ENCODE measurements at regions not wholly inside any gene's neighbourhood (a gene's known extent, or its start where the extent isn't known, plus 50 kb on each side); places are given as distances from the start of the nearest gene placed in this dataset.

DNA sequence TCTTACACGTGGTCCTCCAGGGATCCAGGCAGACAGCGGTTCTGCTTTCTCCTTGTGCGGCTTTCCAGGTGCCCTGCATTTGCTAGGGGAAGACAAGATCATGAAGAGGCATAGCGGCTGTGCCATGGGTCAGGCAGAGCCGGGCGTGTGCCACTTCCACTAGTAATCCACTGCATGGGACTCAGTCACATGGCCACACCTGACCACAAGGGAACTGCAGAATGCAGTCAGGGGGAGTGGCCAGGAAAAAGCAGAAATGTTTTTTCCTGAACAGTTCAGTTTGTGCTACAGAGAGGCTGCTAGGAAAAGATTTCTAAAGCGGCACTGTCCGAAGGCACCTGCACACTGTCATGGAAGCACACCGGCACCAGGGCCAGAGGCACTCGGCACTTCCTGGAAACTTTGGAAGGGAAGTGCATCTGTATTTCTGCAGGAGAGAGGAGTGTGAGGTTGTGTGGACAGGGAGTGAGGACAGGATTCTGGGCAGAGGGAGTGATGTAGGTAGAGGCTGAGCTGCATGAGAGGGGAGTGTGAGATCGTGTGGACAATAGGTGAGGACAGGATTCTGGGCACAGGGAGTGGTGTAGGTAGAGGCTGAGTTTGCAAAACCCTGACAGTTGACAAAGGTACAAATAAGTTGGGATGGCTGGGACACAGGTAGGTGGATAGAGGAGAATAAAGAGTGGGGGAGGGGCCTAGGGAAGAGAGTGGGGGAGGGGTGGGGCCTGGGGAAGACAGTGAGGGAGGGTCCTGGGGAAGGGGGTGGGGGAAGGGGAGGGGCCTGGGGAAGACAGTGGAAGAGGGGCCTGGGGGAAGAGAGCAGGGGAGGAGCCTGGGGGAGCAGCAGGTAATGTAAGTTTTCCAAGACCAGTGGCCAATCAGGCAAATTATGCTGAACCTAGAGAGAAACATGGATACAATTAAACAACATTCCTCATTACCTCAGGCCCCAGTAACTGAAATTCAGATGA lies 1436.3 kb downstream of the TBC1D22A start:
- no peak overlapping the region for H3K27ac ChIP-seq
- TF ChIP-seq, protein P1, sequence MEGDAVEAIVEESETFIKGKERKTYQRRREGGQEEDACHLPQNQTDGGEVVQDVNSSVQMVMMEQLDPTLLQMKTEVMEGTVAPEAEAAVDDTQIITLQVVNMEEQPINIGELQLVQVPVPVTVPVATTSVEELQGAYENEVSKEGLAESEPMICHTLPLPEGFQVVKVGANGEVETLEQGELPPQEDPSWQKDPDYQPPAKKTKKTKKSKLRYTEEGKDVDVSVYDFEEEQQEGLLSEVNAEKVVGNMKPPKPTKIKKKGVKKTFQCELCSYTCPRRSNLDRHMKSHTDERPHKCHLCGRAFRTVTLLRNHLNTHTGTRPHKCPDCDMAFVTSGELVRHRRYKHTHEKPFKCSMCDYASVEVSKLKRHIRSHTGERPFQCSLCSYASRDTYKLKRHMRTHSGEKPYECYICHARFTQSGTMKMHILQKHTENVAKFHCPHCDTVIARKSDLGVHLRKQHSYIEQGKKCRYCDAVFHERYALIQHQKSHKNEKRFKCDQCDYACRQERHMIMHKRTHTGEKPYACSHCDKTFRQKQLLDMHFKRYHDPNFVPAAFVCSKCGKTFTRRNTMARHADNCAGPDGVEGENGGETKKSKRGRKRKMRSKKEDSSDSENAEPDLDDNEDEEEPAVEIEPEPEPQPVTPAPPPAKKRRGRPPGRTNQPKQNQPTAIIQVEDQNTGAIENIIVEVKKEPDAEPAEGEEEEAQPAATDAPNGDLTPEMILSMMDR (IDR thresholded peaks at IDR 0.05) = no peak
- no peaks in the 10 kb centered on the region for H3K9me3 ChIP-seq
- DNase-seq (ENCODE audit: low spot score) = peak; percentile 23
- no peaks in the 10 kb centered on the region for H3K4me1 ChIP-seq
- H3K4me3 ChIP-seq = no peak overlapping the region
- no peaks in the 10 kb centered on the region for H3K27me3 ChIP-seq
- no peaks in the 10 kb centered on the region for H3K36me3 ChIP-seq

DNA sequence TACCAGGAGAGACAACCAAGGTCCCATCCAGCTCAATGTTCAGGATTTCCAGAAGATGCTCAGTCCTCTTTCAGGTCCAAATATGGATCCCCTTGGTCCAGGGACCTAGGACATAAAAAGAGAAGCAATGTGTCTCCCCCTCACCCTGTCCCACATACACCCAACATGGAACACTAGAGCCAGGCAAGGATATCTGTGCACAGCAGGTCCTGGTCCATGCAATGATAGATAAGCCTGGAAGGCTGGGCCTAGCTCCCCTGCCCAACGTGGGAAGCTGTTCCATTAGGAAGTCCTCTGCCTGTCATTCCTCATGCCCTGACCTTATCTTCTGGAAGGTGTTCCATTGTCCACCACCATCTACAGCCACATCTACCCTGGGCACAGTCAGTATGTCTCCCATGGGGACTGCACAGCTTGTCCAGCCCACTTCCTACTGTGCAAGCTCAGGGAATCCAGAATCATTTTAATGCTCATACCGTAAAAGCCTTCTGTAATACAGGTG lies 1434.8 kb downstream of the TBC1D22A start:
- Histone ChIP-seq H3K27ac (no peak overlapping the region), H3K4me1 (no peaks in the 10 kb centered on the region), H3K27me3 (no peaks in the 10 kb centered on the region), H3K4me3 (no peak overlapping the region), H3K9me3 (peaks cover 0 to 6% of the 10 kb centered on the region in 2 donors), H3K36me3 (no peaks in the 10 kb centered on the region)
- TF ChIP-seq, protein P1 (IDR thresholded peaks at IDR 0.05) = no peak
- peak; percentile 18 for DNase-seq (ENCODE audit: low spot score)

DNA sequence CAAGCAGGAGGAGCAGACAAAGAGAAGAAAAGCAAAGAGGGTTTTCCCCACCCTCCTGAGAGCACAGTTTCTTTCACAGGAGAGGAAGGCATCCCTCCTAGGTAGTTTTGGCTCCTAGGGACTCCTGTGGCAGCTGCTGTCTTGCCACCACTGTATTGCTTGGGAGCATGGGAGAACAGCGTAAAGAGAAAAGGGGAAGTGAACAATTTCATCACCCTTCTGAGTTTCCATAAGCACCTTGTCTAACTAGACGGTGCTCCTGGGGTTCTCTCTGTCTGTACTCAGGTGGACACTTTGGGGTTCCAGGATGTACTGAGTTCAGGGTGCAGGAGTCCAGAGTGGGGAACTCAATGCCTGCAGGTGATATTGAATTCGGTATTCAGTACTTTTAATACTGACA lies 1430.5 kb downstream of the TBC1D22A start:
- H3K36me3 ChIP-seq = no peaks in the 10 kb centered on the region
- TF ChIP-seq, protein P1 (IDR thresholded peaks at IDR 0.05) = no peak
- no peaks in the 10 kb centered on the region for H3K27me3 ChIP-seq
- H3K9me3 ChIP-seq = peaks cover 0 to 30% of the 10 kb centered on the region in 2 donors
- DNase-seq (ENCODE audit: low spot score) = no peak
- no peak overlapping the region for H3K27ac ChIP-seq
- H3K4me3 ChIP-seq = no peak overlapping the region
- no peaks in the 10 kb centered on the region for H3K4me1 ChIP-seq

DNA sequence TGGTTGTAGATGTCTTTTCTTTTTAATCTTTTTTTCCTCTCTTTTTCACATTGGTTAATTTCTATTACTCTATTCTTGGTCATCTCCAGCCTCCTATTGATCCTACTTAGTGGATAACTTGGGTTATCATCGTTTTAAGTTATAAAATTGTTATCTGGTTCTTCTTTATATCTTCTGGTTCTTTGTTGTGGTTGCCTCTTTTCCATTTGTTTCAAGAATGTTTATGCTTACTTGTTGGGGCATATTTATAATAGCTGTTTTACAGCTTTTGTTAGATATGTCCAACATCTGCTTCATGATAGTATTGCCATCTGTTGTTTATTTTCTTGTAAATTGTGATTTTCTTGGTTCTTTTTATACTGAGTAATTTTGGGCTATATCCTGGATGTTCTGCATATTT lies 1429.6 kb downstream of the TBC1D22A start:
- H3K4me1 ChIP-seq = no peaks in the 10 kb centered on the region
- no peak for DNase-seq (ENCODE audit: low spot score)
- no peak overlapping the region for H3K4me3 ChIP-seq
- H3K27me3 ChIP-seq = no peaks in the 10 kb centered on the region
- no peaks in the 10 kb centered on the region for H3K36me3 ChIP-seq
- no peak overlapping the region for H3K27ac ChIP-seq
- TF ChIP-seq, protein P1 (IDR thresholded peaks at IDR 0.05) = no peak
- peaks cover 0 to 30% of the 10 kb centered on the region in 2 donors for H3K9me3 ChIP-seq

DNA sequence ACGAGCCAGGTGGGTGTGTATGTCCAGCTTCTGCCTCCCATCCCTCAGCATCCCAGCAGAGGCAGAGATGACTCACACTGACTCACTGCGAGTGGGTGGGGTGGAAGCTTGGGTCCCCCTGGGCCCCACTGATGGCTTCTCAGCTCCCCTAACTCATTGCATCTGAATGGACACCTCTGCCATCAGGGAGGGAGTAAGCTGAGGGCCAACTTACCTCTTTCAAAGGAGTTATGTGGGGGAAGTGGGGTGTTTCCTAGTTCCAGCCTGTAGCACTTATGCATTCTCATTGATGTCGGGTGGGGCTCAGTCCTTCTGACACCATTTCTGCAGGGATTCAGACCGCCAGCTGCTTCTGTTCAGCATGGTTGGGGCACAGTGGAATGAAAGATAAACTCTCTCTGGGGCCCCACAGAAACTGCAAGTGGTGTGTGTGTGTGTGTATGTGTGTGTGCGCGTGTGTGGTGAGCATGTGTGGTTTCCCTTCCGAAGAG lies 1425.8 kb downstream of the TBC1D22A start:
- no peak for DNase-seq (ENCODE audit: low spot score)
- H3K27me3 ChIP-seq = no peaks in the 10 kb centered on the region
- TF ChIP-seq, protein P1 (IDR thresholded peaks at IDR 0.05) = no peak
- H3K4me3 ChIP-seq = no peak overlapping the region
- H3K27ac ChIP-seq = no peak overlapping the region
- no peaks in the 10 kb centered on the region for H3K36me3 ChIP-seq
- H3K4me1 ChIP-seq = no peaks in the 10 kb centered on the region
- H3K9me3 ChIP-seq = peaks cover 0 to 30% of the 10 kb centered on the region in 2 donors

Data from right atrium auricular region (tissue), 2 donors.